GM23338 (cell line): ENCODE measurements at regions not wholly inside any gene's neighbourhood (a gene's known extent, or its start where the extent isn't known, plus 50 kb on each side); places are given as distances from the start of the nearest gene placed in this dataset.

ENCODE experiments used
- ATAC-seq: fragments of 200-7000 bp; cut with Tn5 transposase; 3 replicates; pipeline ENCODE4 v1.9.1; 2020
- DNase-seq: peaks from one replicate; pipeline ENCODE4 v3.0.0-alpha.2; 2015; ENCODE audit warnings: low spot score
- H2AFZ ChIP-seq: fragments of 200-600 bp; sonication (generic); 2 replicates; pipeline ENCODE4 v1.8.0; 2016; ENCODE audit warnings: antibody characterized with exemption, mild to moderate bottlenecking, moderate library complexity
- H3F3A ChIP-seq: fragments of 200-600 bp; sonication (generic); replicated peaks from 2 replicates; pipeline ENCODE4 v1.8.0; 2017; ENCODE audit warnings: antibody characterized with exemption, mixed run types, low read depth
- H3K27ac ChIP-seq: fragments of 200-600 bp; sonication (generic); 2 replicates; pipeline ENCODE4 v1.6.1; 2016; ENCODE audit warnings: low read depth
- H3K27me3 ChIP-seq: fragments of 200-600 bp; sonication (generic); 2 replicates; pipeline ENCODE4 v1.8.0; 2016; ENCODE audit warnings: mild to moderate bottlenecking, mixed run types, moderate library complexity; ENCODE audit not compliant: insufficient read depth
- H3K36me3 ChIP-seq: fragments of 200-600 bp; sonication (generic); 2 replicates; pipeline ENCODE4 v1.8.0; 2016; ENCODE audit warnings: mild to moderate bottlenecking; ENCODE audit not compliant: insufficient read depth
- H3K4me1 ChIP-seq: fragments of 200-600 bp; sonication (generic); 2 replicates; pipeline ENCODE4 v1.8.0; 2016; ENCODE audit warnings: mild to moderate bottlenecking, moderate library complexity; ENCODE audit not compliant: insufficient read depth
- H3K4me2 ChIP-seq: fragments of 200-600 bp; sonication (generic); 2 replicates; pipeline ENCODE4 v1.7.1; 2017; ENCODE audit warnings: mixed run types
- H3K4me3 ChIP-seq: fragments of 200-600 bp; sonication (generic); 2 replicates; pipeline ENCODE4 v1.6.1; 2016; ENCODE audit warnings: mixed run types
- H3K79me2 ChIP-seq: fragments of 200-600 bp; sonication (generic); replicated peaks from 2 replicates; pipeline ENCODE4 v1.8.0; 2017; ENCODE audit warnings: mild to moderate bottlenecking; ENCODE audit not compliant: insufficient read depth
- H3K9me2 ChIP-seq: fragments of 200-600 bp; sonication (generic); 2 replicates; pipeline ENCODE4 v1.8.0; 2017; ENCODE audit not compliant: insufficient read depth
- H4K20me1 ChIP-seq: fragments of 200-600 bp; sonication (generic); replicated peaks from 2 replicates; pipeline ENCODE4 v1.8.0; 2017; ENCODE audit warnings: mild to moderate bottlenecking; ENCODE audit not compliant: insufficient read depth
- H3K27ac Mint-ChIP-seq: 2 replicates; pipeline ENCODE4 v1.8.0; 2020; ENCODE audit warnings: inconsistent platforms, mild to moderate bottlenecking, moderate library complexity, mixed read lengths
- H3K27me3 Mint-ChIP-seq: 3 replicates; pipeline ENCODE4 v1.8.0; 2022; ENCODE audit warnings: low read depth, mild to moderate bottlenecking, moderate library complexity, mixed read lengths, inconsistent platforms; ENCODE audit not compliant: insufficient read depth, poor library complexity
- H3K36me3 Mint-ChIP-seq: 3 replicates; pipeline ENCODE4 v1.8.0; 2021; ENCODE audit warnings: low read depth, mild to moderate bottlenecking, inconsistent platforms, moderate library complexity, mixed read lengths
- H3K4me1 Mint-ChIP-seq: 3 replicates; pipeline ENCODE4 v1.8.0; 2020; ENCODE audit warnings: mild to moderate bottlenecking, inconsistent platforms, mixed read lengths
- H3K4me3 Mint-ChIP-seq: 3 replicates; pipeline ENCODE4 v1.8.0; 2021; ENCODE audit warnings: moderate library complexity, mild to moderate bottlenecking, inconsistent platforms, mixed read lengths
- H3K9me3 Mint-ChIP-seq: 3 replicates; pipeline ENCODE4 v1.8.0; 2020; ENCODE audit warnings: moderate library complexity, mild to moderate bottlenecking, inconsistent platforms, mixed read lengths
- CREB1 ChIP-seq: fragments of 250-450 bp; sonication (Bioruptor Pico); IDR thresholded peaks from 2 replicates; pipeline ENCODE4 v1.5.0; 2020; ENCODE audit warnings: low read depth, mild to moderate bottlenecking, moderate library complexity
- ETS1 ChIP-seq: IDR thresholded peaks from 2 replicates; pipeline ENCODE4 v1.6.1; 2016; ENCODE audit warnings: antibody characterized with exemption
- JUNB ChIP-seq: IDR thresholded peaks from one replicate; pipeline ENCODE4 v1.6.1; 2016; ENCODE audit warnings: antibody characterized with exemption; ENCODE audit not compliant: unreplicated experiment
- NANOG ChIP-seq: IDR thresholded peaks from 2 replicates; pipeline ENCODE4 v1.6.1; 2016; ENCODE audit warnings: antibody characterized with exemption, borderline replicate concordance
- STAT1 ChIP-seq: IDR thresholded peaks from one replicate; pipeline ENCODE4 v1.6.1; 2016; ENCODE audit warnings: antibody characterized with exemption; ENCODE audit not compliant: unreplicated experiment
- ZNF114 ChIP-seq: fragments of 250-450 bp; sonication (Bioruptor Pico); IDR thresholded peaks from 2 replicates; pipeline ENCODE4 v1.5.0; 2020; ENCODE audit warnings: mild to moderate bottlenecking, moderate library complexity
- TF ChIP-seq, protein P1 (sequence below): IDR thresholded peaks from one replicate; pipeline ENCODE4 v1.6.1; 2018; ENCODE audit warnings: antibody characterized with exemption; ENCODE audit not compliant: unreplicated experiment
- TF ChIP-seq, protein P2 (sequence below), 2 experiments: fragments of 200-600 bp in 1 of 2; sonication (generic) in 1 of 2; conservative IDR thresholded peaks; 2 replicates each; pipeline versions ENCODE4 v1.5.1 to v1.6.1; 2016 to 2017; ENCODE audit warnings: antibody characterized with exemption in 2 of 2, low read depth in 2 of 2, mild to moderate bottlenecking in 2 of 2, moderate library complexity in 1 of 2
- TF ChIP-seq, protein P3 (sequence below): fragments of 250-450 bp; sonication (Bioruptor Pico); IDR thresholded peaks from 2 replicates; pipeline ENCODE4 v1.5.0; 2020; ENCODE audit warnings: mild to moderate bottlenecking, moderate library complexity

GRCh38 chr6:97805596-97805995 is 522.6 kb upstream of the MMS22L start:
- H3K27ac Mint-ChIP-seq: no peak overlapping the region
- Histone ChIP-seq H3K9me2 (no peaks in the 10 kb centered on the region), H3K27me3 (no peaks in the 10 kb centered on the region), H2AFZ (no peak overlapping the region), H3K4me3 (no peak overlapping the region), H3K27ac (no peak overlapping the region), H3K36me3 (peaks cover under 1% of the 10 kb centered on the region; the same call in 1 of the 2 replicates), H3F3A (no peaks in the 10 kb centered on the region), H4K20me1 (no peaks in the 10 kb centered on the region), H3K79me2 (no peaks in the 10 kb centered on the region), H3K4me1 (peaks cover 4% of the 10 kb centered on the region; the same call in 1 of the 2 replicates), H3K4me2 (no peak overlapping the region)
- H3K9me3 Mint-ChIP-seq: no peaks in the 10 kb centered on the region
- H3K27me3 Mint-ChIP-seq: no peaks in the 10 kb centered on the region
- TF ChIP-seq ETS1 (no peak), ZNF114 (no peak), JUNB (no peak), STAT1 (no peak), NANOG (no peak), CREB1 (CRISPR knock-in tag) (no peak)
- TF ChIP-seq, protein P1, sequence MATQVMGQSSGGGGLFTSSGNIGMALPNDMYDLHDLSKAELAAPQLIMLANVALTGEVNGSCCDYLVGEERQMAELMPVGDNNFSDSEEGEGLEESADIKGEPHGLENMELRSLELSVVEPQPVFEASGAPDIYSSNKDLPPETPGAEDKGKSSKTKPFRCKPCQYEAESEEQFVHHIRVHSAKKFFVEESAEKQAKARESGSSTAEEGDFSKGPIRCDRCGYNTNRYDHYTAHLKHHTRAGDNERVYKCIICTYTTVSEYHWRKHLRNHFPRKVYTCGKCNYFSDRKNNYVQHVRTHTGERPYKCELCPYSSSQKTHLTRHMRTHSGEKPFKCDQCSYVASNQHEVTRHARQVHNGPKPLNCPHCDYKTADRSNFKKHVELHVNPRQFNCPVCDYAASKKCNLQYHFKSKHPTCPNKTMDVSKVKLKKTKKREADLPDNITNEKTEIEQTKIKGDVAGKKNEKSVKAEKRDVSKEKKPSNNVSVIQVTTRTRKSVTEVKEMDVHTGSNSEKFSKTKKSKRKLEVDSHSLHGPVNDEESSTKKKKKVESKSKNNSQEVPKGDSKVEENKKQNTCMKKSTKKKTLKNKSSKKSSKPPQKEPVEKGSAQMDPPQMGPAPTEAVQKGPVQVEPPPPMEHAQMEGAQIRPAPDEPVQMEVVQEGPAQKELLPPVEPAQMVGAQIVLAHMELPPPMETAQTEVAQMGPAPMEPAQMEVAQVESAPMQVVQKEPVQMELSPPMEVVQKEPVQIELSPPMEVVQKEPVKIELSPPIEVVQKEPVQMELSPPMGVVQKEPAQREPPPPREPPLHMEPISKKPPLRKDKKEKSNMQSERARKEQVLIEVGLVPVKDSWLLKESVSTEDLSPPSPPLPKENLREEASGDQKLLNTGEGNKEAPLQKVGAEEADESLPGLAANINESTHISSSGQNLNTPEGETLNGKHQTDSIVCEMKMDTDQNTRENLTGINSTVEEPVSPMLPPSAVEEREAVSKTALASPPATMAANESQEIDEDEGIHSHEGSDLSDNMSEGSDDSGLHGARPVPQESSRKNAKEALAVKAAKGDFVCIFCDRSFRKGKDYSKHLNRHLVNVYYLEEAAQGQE: no peak
- TF ChIP-seq, protein P2, sequence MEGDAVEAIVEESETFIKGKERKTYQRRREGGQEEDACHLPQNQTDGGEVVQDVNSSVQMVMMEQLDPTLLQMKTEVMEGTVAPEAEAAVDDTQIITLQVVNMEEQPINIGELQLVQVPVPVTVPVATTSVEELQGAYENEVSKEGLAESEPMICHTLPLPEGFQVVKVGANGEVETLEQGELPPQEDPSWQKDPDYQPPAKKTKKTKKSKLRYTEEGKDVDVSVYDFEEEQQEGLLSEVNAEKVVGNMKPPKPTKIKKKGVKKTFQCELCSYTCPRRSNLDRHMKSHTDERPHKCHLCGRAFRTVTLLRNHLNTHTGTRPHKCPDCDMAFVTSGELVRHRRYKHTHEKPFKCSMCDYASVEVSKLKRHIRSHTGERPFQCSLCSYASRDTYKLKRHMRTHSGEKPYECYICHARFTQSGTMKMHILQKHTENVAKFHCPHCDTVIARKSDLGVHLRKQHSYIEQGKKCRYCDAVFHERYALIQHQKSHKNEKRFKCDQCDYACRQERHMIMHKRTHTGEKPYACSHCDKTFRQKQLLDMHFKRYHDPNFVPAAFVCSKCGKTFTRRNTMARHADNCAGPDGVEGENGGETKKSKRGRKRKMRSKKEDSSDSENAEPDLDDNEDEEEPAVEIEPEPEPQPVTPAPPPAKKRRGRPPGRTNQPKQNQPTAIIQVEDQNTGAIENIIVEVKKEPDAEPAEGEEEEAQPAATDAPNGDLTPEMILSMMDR (conservative IDR thresholded peaks at IDR 0.05; ENCODE audit: low read depth in 2 of 2): no peak
- TF ChIP-seq, protein P3, sequence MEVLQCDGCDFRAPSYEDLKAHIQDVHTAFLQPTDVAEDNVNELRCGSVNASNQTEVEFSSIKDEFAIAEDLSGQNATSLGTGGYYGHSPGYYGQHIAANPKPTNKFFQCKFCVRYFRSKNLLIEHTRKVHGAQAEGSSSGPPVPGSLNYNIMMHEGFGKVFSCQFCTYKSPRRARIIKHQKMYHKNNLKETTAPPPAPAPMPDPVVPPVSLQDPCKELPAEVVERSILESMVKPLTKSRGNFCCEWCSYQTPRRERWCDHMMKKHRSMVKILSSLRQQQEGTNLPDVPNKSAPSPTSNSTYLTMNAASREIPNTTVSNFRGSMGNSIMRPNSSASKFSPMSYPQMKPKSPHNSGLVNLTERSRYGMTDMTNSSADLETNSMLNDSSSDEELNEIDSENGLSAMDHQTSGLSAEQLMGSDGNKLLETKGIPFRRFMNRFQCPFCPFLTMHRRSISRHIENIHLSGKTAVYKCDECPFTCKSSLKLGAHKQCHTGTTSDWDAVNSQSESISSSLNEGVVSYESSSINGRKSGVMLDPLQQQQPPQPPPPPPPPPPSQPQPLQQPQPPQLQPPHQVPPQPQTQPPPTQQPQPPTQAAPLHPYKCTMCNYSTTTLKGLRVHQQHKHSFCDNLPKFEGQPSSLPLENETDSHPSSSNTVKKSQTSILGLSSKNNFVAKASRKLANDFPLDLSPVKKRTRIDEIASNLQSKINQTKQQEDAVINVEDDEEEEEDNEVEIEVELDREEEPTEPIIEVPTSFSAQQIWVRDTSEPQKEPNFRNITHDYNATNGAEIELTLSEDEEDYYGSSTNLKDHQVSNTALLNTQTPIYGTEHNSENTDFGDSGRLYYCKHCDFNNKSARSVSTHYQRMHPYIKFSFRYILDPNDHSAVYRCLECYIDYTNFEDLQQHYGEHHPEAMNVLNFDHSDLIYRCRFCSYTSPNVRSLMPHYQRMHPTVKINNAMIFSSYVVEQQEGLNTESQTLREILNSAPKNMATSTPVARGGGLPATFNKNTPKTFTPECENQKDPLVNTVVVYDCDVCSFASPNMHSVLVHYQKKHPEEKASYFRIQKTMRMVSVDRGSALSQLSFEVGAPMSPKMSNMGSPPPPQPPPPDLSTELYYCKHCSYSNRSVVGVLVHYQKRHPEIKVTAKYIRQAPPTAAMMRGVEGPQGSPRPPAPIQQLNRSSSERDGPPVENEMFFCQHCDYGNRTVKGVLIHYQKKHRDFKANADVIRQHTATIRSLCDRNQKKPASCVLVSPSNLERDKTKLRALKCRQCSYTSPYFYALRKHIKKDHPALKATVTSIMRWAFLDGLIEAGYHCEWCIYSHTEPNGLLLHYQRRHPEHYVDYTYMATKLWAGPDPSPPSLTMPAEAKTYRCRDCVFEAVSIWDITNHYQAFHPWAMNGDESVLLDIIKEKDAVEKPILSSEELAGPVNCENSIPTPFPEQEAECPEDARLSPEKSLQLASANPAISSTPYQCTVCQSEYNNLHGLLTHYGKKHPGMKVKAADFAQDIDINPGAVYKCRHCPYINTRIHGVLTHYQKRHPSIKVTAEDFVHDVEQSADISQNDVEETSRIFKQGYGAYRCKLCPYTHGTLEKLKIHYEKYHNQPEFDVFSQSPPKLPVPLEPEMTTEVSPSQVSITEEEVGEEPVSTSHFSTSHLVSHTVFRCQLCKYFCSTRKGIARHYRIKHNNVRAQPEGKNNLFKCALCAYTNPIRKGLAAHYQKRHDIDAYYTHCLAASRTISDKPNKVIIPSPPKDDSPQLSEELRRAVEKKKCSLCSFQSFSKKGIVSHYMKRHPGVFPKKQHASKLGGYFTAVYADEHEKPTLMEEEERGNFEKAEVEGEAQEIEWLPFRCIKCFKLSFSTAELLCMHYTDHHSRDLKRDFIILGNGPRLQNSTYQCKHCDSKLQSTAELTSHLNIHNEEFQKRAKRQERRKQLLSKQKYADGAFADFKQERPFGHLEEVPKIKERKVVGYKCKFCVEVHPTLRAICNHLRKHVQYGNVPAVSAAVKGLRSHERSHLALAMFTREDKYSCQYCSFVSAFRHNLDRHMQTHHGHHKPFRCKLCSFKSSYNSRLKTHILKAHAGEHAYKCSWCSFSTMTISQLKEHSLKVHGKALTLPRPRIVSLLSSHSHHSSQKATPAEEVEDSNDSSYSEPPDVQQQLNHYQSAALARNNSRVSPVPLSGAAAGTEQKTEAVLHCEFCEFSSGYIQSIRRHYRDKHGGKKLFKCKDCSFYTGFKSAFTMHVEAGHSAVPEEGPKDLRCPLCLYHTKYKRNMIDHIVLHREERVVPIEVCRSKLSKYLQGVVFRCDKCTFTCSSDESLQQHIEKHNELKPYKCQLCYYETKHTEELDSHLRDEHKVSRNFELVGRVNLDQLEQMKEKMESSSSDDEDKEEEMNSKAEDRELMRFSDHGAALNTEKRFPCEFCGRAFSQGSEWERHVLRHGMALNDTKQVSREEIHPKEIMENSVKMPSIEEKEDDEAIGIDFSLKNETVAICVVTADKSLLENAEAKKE (CRISPR knock-in tag): no peak
- no peak for DNase-seq
- no peak overlapping the region for H3K4me3 Mint-ChIP-seq
- ATAC-seq: no peak
- H3K4me1 Mint-ChIP-seq: peaks cover 9% of the 10 kb centered on the region; the same call in 1 of the 3 replicates
- H3K36me3 Mint-ChIP-seq: peaks cover 8% of the 10 kb centered on the region; the same call in 2 of the 3 replicates
